SK-N-MC (cell line): ENCODE measurements at regions not wholly inside any gene's neighbourhood (a gene's known extent, or its start where the extent isn't known, plus 50 kb on each side); places are given as distances from the start of the nearest gene placed in this dataset.

Source experiments
- EZH2 ChIP-seq: fragments of 200-600 bp; sonication (generic); IDR thresholded peaks from one replicate; pipeline ENCODE4 v1.6.1; 2017; ENCODE audit warnings: antibody characterized with exemption
- POLR2AphosphoS5 ChIP-seq: IDR thresholded peaks from 2 replicates; pipeline ENCODE4 v1.6.1; 2012; ENCODE audit warnings: mild to moderate bottlenecking, low read depth, low read length, borderline replicate concordance

DNA sequence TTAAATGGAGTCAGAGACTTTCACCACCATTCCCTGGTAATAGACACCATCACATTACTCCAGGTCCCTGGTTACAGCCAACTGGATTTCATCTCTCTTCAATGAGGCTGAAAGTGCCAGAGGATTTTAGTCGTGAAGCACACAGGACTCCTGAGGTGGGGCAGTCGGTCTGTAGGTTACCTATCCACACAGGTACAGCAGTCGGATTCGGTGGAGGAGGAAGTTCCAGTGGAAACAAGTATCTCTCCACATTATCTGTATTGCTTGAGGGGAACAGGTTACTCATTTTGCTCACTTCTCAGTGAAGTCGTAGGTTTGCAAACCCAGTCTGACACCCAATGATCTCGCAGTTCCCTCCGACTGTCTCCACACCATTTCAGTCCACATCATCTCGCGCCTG is 82.3 kb upstream of the TMEM45B start:
- TF ChIP-seq EZH2 = no peak
- TF ChIP-seq POLR2AphosphoS5 = no peak
